BJ (cell line): ENCODE measurements at regions not wholly inside any gene's neighbourhood (a gene's known extent, or its start where the extent isn't known, plus 50 kb on each side); places are given as distances from the start of the nearest gene placed in this dataset.
A peak's percentile ranks its signal among the peaks of the same experiment; 100 is the strongest.

Source experiments
- CTCF ChIA-PET: fragments of 350-600 bp; formaldehyde crosslinking; extraction: SDS; loops from one replicate; lab custom pipeline; 2021; ENCODE audit warnings: antibody characterized with exemption, inconsistent platforms; lab: Yijun Ruan, JAX
- POLR2A ChIA-PET: fragments of 300-600 bp; sonication (Branson Sonifier 250); formaldehyde crosslinking; extraction: SDS; loops from one replicate; lab custom pipeline; 2021; ENCODE audit warnings: antibody characterized with exemption; lab: Charles Lee
- DNase-seq: peaks from one replicate; pipeline ENCODE4 v3.0.0-alpha.2; 2011; ENCODE audit warnings: low read depth
- H3K27me3 ChIP-seq: 2 replicates; pipeline ENCODE4 v1.6.0; 2011; ENCODE audit warnings: low read length; ENCODE audit not compliant: control insufficient read depth, insufficient read depth
- H3K36me3 ChIP-seq: 2 replicates; pipeline ENCODE4 v1.5.1; 2011; ENCODE audit warnings: low read length; ENCODE audit not compliant: control insufficient read depth, insufficient read depth
- H3K4me3 ChIP-seq: 2 replicates; pipeline ENCODE4 v1.5.1; 2011; ENCODE audit warnings: low read depth, mild to moderate bottlenecking, control low read depth, low read length
- CTCF ChIP-seq: IDR thresholded peaks from 2 replicates; pipeline ENCODE4 v1.5.1; 2011; ENCODE audit warnings: low read depth, mild to moderate bottlenecking, control low read depth, inconsistent platforms, low read length, moderate library complexity; ENCODE audit not compliant: insufficient read depth

GRCh38 chr10:24008164-24009091 is 200.5 kb upstream of the KIAA1217 start:
- DNase-seq = peak; percentile 7
- POLR2A ChIA-PET = no interaction called here

GRCh38 chr10:24009115-24009514 is 199.8 kb upstream of the KIAA1217 start:
- H3K27me3 ChIP-seq = no peaks in the 10 kb centered on the region
- H3K36me3 ChIP-seq = no peaks in the 10 kb centered on the region
- ChIA-PET POLR2A (no interaction called here), CTCF (interaction anchor here (3.6 kb wide), 1 partner anchor 15 kb away, joined by 15 read pairs; no protein-coding TSS in a partner anchor)
- no peak for TF ChIP-seq CTCF
- no peak overlapping the region for H3K4me3 ChIP-seq
- no peak for DNase-seq

More at GRCh38 chr10:24008164-24009091, 200.5 kb upstream of the KIAA1217 start:
- no peak overlapping the region for H3K4me3 ChIP-seq
- no peaks in the 10 kb centered on the region for H3K36me3 ChIP-seq
- CTCF ChIA-PET = interaction anchor here (3.6 kb wide), 1 partner anchor 14 kb away, joined by 15 read pairs; no protein-coding TSS in a partner anchor
- no peaks in the 10 kb centered on the region for H3K27me3 ChIP-seq
- no peak for TF ChIP-seq CTCF

GRCh38 chr10:24009736-24010135 is 199.2 kb upstream of the KIAA1217 start:
- Histone ChIP-seq H3K27me3 (no peaks in the 10 kb centered on the region), H3K36me3 (no peaks in the 10 kb centered on the region), H3K4me3 (no peak overlapping the region)
- DNase-seq = no peak
- TF ChIP-seq CTCF = no peak
- ChIA-PET CTCF (interaction anchor here (0.6 to 3.6 kb wide), 2 partner anchors 16 to 351 kb away, joined by 3 to 15 read pairs; no protein-coding TSS in a partner anchor), POLR2A (no interaction called here)

- no peak for TF ChIP-seq CTCF
- no peaks in the 10 kb centered on the region for H3K27me3 ChIP-seq
- H3K36me3 ChIP-seq = no peaks in the 10 kb centered on the region
- no peak for DNase-seq
- ChIA-PET POLR2A (no interaction called here), CTCF (interaction anchor here (1.4 to 3.6 kb wide), 2 partner anchors 16 to 17 kb away, joined by 4 to 15 read pairs; no protein-coding TSS in a partner anchor)
- H3K4me3 ChIP-seq = no peak overlapping the region
These were observed 198.4 kb upstream of the KIAA1217 start for GRCh38 chr10:24010436-24010970.

- POLR2A ChIA-PET = no interaction called here
- H3K27me3 ChIP-seq = no peaks in the 10 kb centered on the region
- no peak overlapping the region for H3K4me3 ChIP-seq
- no peaks in the 10 kb centered on the region for H3K36me3 ChIP-seq
- CTCF ChIA-PET = interaction anchor here (0.6 kb wide), 1 partner anchor 183 kb away, joined by 3 read pairs; no protein-coding TSS in a partner anchor
- no peak for TF ChIP-seq CTCF
- DNase-seq = no peak
These were observed 196.6 kb upstream of the KIAA1217 start for GRCh38 chr10:24012249-24012803.
